GM19025 (cell line): ENCODE measurements at regions not wholly inside any gene's neighbourhood (a gene's known extent, or its start where the extent isn't known, plus 50 kb on each side); places are given as distances from the start of the nearest gene placed in this dataset.
"Not testable (repeated sequence)": the region's sequence is repeated elsewhere in the genome, so short reads cannot be mapped to it uniquely, and the experiment has no call there.

Experiments used
- ATAC-seq: cut with Tn5 transposase; IDR thresholded peaks from one replicate; pipeline ENCODE4 v1.9.1; 2021; ENCODE audit warnings: mild to moderate bottlenecking, low read depth, moderate library complexity; ENCODE audit not compliant: unreplicated experiment

DNA sequence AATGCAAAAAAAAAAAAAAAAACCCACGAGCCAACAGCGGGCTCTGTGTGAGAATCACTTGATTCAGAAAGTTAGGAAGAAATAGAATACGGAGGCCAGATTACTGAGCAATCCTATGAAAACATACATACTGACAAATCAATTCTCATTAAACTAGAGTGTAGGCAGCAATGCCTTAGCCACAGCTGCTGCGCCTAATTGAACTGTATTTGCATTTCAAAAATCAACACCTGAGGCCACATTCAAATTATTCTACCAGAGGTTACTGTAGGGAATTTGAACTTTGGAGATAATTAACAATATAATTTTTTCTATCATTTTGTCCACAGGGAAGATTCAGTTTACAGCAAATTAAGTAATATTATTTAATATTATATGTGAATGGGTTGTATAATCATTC lies 138.4 kb upstream of the PLD5 start:
- no peak for ATAC-seq

DNA sequence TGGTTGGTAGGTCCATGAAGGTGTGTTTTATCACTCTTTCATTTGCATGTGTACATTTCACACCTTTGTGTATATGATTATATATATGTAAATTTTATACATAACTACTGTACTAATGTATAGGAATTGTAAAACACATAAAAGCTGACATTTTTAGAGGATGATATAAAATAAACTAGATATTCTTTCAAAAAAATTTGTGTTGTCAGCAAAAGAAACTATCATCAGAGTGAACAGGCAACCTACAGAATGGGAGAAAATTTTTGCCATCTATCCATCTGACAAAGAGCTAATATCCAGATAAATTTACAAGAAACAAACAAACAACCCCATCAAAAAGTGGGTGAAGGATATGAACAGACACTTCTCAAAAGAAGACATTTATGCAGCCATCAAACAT lies 129.3 kb upstream of the PLD5 start:
- ATAC-seq, result not testable (repeated sequence)

DNA sequence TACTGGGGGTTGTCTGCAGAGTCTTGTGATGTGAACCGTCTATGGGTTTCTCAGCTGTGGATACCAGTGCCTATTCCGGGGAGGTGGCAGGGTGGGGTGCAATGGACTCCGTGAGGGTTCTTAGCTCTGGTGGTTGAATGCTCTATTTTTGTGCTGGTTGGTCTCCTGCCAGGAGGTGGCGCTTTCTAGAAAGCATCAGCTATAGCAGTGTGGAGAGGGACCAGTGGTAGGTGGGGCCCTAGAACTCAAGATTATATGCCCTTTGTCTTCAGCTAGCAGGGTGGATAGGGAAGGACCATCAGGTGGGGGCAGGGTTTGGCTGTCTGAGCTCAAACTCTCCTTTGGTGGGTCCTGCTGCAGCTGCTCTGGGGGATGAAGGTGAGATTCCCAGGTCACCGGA lies 127.3 kb upstream of the PLD5 start:
- no peak for ATAC-seq

DNA sequence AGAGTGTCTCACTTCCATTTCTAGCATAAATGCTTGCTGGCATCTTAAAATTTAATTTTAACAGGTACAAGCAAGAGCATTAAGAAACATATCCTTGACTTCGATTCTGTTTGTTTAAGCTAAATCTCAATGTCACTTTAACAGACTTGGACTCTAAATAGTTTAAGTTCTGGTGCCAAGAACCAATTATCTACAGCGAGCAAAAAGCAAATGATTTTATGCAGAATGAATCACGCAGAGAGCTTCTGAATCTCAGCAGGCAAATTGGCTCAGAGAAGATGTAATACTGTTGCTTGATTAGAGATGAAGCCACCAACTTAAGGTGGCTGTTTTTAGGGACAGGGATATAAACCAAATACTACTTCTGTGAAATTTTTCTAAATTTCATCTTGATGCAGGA lies 117.0 kb upstream of the PLD5 start:
- no peak for ATAC-seq

DNA sequence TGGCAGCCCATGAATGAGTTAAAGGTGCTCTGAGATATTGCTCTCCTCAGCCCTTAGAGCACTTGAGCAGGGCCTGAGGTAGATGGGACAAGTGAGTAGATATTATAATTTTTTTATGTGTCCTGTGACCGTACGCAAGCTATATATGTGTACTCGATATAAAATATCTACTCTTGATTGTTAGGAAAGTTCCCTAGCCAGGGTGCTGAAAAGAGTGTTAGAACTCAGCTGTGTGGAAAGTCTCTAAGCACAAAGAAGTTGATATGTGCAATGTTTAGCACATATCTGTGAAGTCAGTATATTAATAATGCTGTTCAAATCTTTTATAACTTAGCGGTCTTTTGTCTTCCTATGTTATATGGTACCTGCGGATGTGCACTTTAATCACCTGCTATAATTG lies 114.6 kb upstream of the PLD5 start:
- no peak for ATAC-seq

DNA sequence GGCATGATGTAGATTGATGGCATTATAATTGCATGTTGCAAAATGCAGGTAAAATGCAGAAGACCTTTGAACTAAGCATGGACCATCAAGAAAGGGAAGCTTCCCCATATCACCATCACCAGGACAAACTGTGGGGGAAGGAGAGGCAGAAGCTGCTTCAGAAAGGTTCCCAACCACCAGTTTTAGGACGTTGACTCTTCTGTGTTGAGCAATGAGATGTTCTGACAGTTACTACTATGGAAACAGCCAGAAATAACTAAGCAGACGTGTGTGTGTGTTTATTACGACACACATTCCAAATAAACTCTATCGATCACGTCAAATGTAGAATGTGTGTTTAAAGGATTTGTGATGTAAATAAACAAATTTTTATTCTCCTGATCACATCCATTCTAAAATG lies 110.2 kb upstream of the PLD5 start:
- ATAC-seq, result no peak

DNA sequence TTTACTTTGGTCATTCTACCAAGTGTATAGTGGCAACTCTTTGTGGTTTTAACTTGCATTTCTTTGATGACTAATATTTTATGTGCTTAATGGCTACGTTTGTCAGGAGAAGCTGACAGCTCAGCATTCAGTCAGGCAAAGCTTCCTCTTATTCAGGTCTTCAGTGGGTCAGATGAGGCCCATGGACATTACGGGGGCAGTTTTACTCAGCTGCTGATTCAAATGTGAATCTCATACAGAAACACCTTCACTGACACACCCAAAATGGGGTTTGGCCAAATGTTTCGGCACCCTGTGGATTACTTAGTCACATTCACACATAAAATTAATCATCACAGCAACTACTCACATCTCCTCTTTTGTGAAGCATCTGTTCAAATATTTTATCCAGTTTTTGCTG lies 104.9 kb upstream of the PLD5 start:
- ATAC-seq, result no peak

DNA sequence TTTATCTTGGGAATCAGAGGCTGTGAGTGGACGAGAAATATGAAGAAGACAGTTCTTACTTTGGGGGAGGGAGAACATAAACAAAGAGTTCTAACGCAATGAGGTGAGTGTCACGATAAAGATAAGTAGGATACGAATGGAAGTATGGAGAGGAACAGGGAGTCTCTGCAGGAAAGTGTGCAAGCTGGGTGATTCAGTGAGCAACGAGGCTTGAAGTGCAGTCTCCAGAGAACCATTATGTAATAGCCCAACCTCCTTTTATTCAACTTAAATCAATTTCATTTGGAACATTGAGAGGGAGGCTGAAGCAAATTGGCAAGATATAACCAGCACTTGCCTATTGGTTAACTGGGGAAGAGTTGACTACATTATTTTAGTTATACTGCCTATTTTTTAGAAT lies 99.3 kb upstream of the PLD5 start:
- no peak for ATAC-seq

DNA sequence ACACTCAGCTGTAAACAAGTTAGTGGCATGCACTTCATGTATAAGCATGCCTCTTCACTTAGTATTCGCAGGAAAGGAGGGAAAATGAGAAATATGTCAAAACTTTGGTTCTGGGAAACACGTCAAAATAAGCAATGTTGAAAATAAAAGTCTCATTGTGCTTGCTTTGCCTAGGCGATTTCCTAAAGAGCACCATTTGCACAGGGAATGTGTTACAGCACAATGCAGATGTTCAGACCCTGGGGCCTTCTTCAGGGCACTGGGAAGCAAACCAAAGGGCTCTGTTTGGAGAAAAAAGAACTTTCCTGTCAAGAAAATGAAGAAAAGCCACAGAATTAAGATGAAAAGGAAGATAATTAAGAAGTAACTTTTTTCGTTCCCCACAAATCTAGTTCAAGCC lies 98.6 kb upstream of the PLD5 start:
- ATAC-seq, result no peak

DNA sequence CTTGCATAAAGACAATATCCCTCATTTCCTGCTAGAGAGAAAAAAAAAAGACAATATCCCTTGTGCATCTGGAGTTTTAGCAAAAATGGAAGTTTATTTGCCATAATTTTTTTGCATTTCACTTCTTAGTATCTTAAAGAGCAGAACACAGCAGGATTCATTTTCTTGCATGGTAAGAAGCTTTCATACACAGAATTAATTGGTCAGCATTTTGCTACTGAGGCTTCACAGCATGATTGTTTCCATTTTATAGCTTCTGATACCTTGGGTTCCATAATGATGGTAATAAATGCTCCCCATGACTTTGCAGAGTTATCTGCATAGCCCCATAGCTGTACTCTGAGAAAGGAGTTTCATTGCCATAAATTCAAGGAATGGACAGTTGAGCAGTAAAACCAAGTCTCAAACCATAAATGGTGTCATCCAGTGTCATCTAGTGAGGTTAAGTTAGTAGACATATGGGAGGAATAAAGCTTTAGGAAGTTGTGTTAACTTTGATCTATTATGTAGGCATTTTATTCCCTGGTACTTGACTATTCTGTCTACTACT lies 88.8 kb upstream of the PLD5 start:
- no peak for ATAC-seq

DNA sequence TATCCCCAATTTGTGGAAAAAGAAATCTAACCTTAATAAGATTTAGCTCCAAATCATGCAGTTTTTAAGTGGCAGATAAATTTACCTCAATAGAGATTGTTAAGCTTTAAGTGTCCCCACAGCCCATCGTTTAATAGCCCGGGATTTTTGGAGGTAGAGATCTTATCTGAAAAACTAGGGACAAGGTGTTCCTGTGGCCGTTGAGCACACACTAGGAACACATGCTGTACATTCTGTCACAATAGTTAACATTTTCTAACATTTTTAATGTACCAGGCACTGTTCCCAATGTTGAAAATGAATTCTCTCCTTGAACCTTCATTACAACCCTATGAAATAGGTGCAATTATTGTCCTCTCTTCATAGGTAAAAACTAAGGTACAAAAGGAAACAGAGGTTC lies 85.7 kb upstream of the PLD5 start:
- no peak for ATAC-seq

DNA sequence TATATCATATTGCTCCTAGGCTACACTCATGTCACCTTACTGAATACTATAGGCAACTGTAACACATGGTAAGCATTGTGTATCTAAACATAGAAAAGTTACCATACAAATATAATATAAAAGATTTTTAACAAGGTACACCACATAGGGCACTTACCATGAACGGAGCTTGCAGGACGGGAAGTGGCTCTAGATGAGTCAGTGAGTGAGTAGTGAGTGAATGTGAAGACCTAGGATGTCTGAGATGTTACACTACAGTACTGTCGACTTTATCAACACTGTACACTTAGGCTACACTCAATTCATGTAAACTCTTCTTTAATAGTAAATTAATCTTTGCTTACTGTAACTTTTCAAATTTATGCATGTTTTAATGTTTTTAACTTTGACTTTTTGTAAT lies 81.0 kb upstream of the PLD5 start:
- no peak for ATAC-seq

DNA sequence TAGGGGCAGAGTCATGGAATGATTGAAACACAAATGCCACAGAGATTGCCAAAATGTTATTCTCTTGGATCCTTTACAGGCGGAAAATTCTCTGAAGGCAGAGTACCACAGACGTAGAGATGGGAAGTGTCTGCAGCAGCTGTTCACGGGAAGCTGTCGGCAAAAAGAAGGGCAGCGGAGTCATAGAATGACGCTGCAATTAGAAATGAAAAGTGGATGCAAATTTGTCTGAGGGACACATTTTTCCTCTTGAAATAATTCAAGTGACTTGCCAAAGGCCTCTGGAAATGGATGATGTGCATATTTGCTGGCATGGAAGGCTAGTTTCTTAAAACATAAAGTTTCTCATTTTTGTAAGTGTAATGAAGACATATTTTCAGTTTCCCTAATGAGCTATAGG lies 77.5 kb upstream of the PLD5 start:
- ATAC-seq, result no peak

DNA sequence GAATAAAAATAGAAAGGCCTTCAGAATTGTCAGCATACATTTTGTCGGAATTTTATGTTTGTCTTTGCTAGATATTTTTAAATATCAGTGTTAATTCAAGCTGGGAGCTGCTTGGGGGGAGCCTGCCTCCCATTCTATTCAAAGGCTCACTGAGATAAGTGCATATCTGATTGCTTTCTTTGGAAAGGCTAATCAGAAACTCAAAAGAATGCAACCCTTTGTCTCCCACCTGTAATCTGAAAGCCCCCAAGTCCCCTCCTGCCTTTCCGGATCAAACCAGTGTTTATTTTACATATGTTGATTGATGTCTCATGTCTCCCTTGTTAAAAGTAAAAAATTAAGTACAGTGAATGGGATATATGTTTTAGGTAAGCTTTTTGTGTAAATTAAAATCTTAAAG lies 69.3 kb upstream of the PLD5 start:
- ATAC-seq, result not testable (repeated sequence)

DNA sequence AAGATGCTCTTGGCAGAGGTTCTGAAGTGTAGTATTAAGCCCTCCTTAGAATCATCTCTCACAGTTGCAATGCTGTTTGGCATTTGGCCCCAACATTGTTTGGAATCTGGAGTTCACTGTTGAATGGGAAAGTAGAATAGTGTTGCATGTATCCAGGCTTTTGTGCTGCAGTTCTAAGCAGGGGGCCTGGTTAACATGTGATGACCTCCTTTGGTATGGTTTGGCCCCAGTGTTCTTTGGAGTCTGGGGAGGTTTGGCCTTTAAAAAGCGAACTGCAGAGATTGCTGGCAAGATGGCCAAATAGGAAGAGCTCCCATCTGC lies 61.8 kb upstream of the PLD5 start:
- ATAC-seq, result no peak

DNA sequence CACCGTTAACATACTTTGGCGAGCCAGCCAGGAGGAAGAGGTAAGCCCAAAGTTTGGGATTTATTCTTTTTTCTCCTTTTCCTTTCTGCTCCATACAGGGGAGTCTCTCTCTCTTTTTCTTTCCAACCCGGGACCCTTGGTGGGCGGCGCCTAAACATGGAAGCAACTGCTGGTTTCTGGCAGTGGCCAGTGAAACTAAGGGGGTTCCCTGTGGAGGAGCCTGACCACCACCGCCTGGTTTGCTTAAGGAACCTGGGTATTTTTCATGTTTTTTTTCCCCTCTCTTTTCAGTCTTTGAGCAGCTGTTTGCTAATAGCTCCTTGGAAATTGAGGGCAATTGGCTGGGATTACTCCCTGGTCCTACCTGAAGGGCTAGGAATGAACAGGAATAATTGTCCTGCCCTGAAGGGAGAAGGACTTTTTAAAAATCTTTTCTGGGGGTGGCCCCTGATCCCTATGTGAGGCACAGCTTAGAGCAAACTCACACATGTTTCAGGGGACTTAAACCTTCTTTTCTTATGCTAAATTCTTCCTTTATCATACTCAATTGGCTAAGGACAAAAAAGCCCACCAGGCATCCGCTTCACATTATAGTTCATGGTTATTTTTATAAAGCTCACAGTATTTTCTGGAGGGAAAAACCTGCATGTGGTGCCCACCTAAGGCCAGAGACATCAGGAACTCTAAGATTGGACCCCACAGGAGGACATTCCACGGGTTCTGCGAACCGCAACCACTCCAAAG lies 61.3 kb upstream of the PLD5 start:
- ATAC-seq, result no peak

DNA sequence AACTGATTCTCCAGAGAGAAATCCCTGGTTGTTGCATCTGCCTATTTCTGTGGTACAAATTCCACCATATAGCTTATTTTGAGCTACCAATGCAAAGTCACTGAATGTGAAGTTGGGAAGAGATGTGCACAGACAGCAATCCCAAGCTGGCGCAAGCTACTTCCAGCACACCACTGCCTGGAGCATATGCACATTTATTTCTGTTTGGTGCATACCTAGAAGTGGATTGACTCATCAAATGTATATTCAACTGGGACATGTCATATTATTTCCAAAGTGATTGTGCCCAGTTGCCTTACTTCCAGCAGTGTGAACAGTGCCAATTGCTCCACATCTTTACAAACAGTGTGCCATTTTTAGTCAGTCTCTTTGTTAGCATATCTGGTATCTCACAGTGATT lies 58.2 kb upstream of the PLD5 start:
- ATAC-seq, result no peak

DNA sequence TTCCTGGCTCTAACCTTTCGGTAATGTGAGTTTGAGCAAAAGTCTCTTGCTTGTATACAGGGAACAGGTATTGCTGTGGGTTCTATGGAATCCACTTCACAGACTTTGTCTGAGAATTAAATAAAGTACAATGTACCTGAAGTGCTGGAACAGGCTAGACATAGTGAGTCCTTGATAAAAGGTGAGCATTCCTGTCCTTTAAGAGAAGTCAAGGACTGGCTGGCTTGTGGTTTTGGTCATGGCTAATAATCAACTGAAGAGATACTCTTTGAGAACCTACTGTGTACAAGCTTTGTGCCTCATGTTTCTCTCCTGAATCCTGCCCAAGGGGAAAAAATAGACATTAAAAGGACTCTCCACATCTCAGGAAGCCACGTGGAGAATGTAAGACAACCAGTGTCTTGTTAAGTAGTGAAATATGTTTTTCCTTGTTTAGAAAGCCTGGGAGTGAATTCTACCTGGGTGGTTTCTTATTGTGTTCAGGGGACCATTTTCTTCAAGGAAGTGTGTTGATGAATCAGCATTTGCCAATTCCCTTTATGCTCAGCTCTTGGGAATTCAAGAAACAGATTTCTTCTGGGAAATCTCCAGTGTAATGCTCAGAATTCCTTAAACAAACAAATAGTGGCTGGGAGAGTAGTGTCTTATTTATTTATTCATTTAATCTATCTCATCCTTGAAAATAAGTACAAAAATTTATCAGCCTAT lies 55.2 kb upstream of the PLD5 start:
- ATAC-seq, result no peak
